ENCODE measurements at regions not wholly inside any gene's neighbourhood (a gene's known extent, or its start where the extent isn't known, plus 50 kb on each side); places are given as distances from the start of the nearest gene placed in this dataset.

- DNase-seq (ENCODE audit: low spot score) (no peak), ATAC-seq (no peak)
These were observed 59.0 kb downstream of the ING2 start for GRCh38 chr4:183563874-183564273.

GRCh38 chr4:183571350-183571941 is 66.6 kb downstream of the ING2 start:
- peak; percentile 21 for ATAC-seq

GRCh38 chr4:183576701-183577404 is 72.0 kb downstream of the ING2 start:
- DNase-seq (ENCODE audit: low spot score): no peak
- no peak for ATAC-seq

More at GRCh38 chr4:183571350-183571941, 66.6 kb downstream of the ING2 start:
- no peak for DNase-seq (ENCODE audit: low spot score)

- ATAC-seq (no peak), DNase-seq (ENCODE audit: low spot score) (no peak)
These were observed 75.5 kb downstream of the ING2 start for GRCh38 chr4:183580370-183580769.

- DNase-seq (ENCODE audit: low spot score): no peak
- no peak for ATAC-seq
These were observed 76.0 kb downstream of the ING2 start for GRCh38 chr4:183580849-183581248.

GRCh38 chr4:183586824-183587223 is 72.2 kb downstream of the RWDD4 start:
- no peak for ATAC-seq
- DNase-seq (ENCODE audit: low spot score): no peak

- DNase-seq (ENCODE audit: low spot score) (no peak), ATAC-seq (peak; percentile 74)
These were observed 70.8 kb downstream of the RWDD4 start for GRCh38 chr4:183588169-183588675.

GRCh38 chr4:183588691-183589090 is 70.3 kb downstream of the RWDD4 start:
- ATAC-seq (no peak), DNase-seq (ENCODE audit: low spot score) (no peak)

GRCh38 chr4:183589461-183590099 is 69.4 kb downstream of the RWDD4 start:
- ATAC-seq (no peak), DNase-seq (ENCODE audit: low spot score) (no peak)

Measured in left lobe of liver (tissue), 2 donors.